ENCODE measurements at regions not wholly inside any gene's neighbourhood (a gene's known extent, or its start where the extent isn't known, plus 50 kb on each side); places are given as distances from the start of the nearest gene placed in this dataset.

DNA sequence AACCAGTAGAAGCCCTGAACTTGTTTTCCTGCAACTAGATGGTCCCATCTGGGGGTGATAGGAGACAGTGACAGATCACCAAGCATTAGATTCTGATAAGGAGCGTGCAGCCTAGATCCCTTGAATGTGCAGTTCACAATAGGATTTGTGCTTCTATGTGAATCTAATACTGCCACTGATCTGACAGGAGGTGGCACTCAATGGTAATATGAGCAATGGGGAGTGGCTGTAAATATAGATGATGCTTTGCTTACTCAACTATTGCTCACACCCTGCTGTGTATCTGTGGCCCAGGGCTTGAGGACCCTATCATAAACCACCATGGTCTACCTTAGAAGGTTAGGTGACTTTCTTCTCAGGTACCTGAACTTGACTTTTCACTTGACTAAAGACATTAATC is 417.1 kb upstream of the ARHGEF26 start:
- TF ChIP-seq, protein P1, sequence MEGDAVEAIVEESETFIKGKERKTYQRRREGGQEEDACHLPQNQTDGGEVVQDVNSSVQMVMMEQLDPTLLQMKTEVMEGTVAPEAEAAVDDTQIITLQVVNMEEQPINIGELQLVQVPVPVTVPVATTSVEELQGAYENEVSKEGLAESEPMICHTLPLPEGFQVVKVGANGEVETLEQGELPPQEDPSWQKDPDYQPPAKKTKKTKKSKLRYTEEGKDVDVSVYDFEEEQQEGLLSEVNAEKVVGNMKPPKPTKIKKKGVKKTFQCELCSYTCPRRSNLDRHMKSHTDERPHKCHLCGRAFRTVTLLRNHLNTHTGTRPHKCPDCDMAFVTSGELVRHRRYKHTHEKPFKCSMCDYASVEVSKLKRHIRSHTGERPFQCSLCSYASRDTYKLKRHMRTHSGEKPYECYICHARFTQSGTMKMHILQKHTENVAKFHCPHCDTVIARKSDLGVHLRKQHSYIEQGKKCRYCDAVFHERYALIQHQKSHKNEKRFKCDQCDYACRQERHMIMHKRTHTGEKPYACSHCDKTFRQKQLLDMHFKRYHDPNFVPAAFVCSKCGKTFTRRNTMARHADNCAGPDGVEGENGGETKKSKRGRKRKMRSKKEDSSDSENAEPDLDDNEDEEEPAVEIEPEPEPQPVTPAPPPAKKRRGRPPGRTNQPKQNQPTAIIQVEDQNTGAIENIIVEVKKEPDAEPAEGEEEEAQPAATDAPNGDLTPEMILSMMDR (IDR thresholded peaks at IDR 0.05): no peak
- peaks cover 15% of the 10 kb centered on the region for H3K27me3 Mint-ChIP-seq (ENCODE audit: unreplicated experiment)
- no peaks in the 10 kb centered on the region for H3K9me3 Mint-ChIP-seq (ENCODE audit: unreplicated experiment)
- no peaks in the 10 kb centered on the region for H3K4me1 Mint-ChIP-seq (ENCODE audit: unreplicated experiment)
- no peak overlapping the region for H3K27ac Mint-ChIP-seq (ENCODE audit: unreplicated experiment)
- no peak for DNase-seq (ENCODE audit: extremely low spot score, unreplicated experiment)
- H3K4me3 Mint-ChIP-seq (ENCODE audit: unreplicated experiment): no peak overlapping the region
- H3K36me3 Mint-ChIP-seq (ENCODE audit: unreplicated experiment): no peaks in the 10 kb centered on the region

DNA sequence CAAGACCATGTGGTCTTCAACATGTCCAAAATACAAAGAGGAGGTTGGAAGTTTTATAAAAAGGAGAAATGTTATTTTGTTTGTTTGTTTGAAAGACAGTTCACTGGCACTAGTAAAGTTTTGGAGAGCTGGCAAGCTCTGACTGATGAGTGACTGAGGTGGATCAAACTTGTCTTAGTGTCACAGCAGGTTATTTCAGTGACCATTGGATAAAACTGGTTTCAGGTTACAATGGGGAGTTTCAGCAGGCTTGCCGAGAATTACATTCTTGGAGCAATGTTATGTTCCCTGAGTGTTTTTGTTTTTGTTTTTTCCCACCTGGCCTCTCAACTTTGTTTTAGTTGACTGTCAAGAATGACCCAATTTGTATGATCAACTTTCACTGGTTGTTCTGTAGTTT is 414.5 kb upstream of the ARHGEF26 start:
- Mint-ChIP-seq H3K4me3 (ENCODE audit: unreplicated experiment) (no peak overlapping the region), H3K36me3 (ENCODE audit: unreplicated experiment) (no peaks in the 10 kb centered on the region), H3K4me1 (ENCODE audit: unreplicated experiment) (no peaks in the 10 kb centered on the region), H3K27ac (ENCODE audit: unreplicated experiment) (no peak overlapping the region), H3K9me3 (ENCODE audit: unreplicated experiment) (no peaks in the 10 kb centered on the region), H3K27me3 (ENCODE audit: unreplicated experiment) (peaks cover 10% of the 10 kb centered on the region)
- no peak for DNase-seq (ENCODE audit: extremely low spot score, unreplicated experiment)
- TF ChIP-seq, protein P1 (IDR thresholded peaks at IDR 0.05): no peak

DNA sequence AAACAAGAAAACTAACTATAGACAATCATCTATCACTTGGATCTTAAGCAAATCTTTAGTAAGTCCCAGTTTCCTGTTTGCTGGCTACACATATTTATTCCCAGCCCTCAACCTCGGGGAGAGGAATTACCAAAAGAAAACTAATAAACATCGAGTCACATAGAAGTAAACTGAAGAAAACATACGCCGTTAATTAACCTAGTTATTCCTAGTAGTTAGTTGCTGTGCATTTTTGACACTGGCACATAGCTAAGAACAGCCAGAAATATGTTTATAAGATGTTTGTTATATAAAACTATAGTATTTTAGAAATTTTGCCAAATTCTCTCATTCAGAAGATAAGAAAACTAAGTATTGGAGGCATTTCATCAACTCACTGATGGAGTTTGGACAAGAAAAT is 407.2 kb upstream of the ARHGEF26 start:
- peaks cover 15% of the 10 kb centered on the region for H3K27me3 Mint-ChIP-seq (ENCODE audit: unreplicated experiment)
- no peaks in the 10 kb centered on the region for H3K4me1 Mint-ChIP-seq (ENCODE audit: unreplicated experiment)
- TF ChIP-seq, protein P1 (IDR thresholded peaks at IDR 0.05): no peak
- H3K36me3 Mint-ChIP-seq (ENCODE audit: unreplicated experiment): no peaks in the 10 kb centered on the region
- DNase-seq (ENCODE audit: extremely low spot score, unreplicated experiment): no peak
- no peaks in the 10 kb centered on the region for H3K9me3 Mint-ChIP-seq (ENCODE audit: unreplicated experiment)
- no peak overlapping the region for H3K27ac Mint-ChIP-seq (ENCODE audit: unreplicated experiment)
- H3K4me3 Mint-ChIP-seq (ENCODE audit: unreplicated experiment): no peak overlapping the region

DNA sequence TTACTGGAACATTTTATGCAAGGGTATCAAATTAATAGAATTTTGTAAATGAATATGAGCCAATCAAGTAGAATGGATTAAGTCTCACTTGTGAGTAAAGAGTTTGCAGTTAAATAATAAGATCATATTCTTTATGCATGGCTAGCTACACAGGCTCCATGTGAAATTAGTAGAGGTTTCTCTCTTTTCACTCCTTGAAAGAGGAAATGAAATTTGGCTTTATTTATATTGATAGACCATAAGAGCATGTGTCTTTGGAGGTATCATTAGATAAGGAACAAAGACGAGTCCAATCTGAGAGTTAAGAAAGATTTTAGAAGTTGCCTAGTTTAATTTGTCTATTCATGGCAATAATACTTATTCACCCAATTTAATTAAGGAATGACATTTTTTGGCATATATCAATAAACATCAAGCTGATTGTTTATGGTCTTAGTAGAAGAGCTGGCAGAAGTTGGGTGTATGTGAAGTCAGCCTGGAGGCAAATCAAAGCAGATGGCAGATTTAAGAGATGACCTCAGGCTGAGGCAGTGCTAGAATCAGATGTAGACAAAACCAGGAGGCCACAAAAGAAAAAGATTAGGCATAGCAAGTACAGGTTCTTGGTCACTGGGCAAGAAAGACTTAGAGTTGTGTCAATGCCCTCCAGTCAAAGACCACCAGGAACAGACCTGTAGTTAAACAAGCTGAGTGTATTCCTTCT is 406.5 kb upstream of the ARHGEF26 start:
- Mint-ChIP-seq H3K36me3 (ENCODE audit: unreplicated experiment) (no peaks in the 10 kb centered on the region), H3K27ac (ENCODE audit: unreplicated experiment) (no peak overlapping the region), H3K27me3 (ENCODE audit: unreplicated experiment) (peaks cover 12% of the 10 kb centered on the region), H3K4me3 (ENCODE audit: unreplicated experiment) (no peak overlapping the region), H3K9me3 (ENCODE audit: unreplicated experiment) (no peaks in the 10 kb centered on the region), H3K4me1 (ENCODE audit: unreplicated experiment) (no peaks in the 10 kb centered on the region)
- no peak for DNase-seq (ENCODE audit: extremely low spot score, unreplicated experiment)
- TF ChIP-seq, protein P1 (IDR thresholded peaks at IDR 0.05): no peak

DNA sequence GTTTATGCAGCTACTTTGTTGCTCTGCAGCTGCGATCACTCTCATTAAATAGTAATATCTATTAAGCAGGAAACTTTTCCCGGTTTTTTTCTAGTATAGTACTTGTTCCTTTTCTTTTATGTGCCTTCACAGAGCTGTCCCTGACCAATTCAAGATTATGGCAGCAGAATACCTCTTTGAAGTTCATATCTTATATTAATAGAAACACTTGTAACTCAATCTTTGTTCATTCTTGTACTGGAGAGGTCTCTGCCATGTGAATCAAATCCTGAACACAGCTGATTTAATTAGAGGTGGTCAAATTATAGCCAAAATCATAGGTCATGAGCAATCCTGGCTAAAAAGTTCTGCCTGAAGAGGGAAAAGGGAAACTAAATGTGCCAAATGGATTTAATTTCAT is 399.0 kb upstream of the ARHGEF26 start:
- no peak overlapping the region for H3K27ac Mint-ChIP-seq (ENCODE audit: unreplicated experiment)
- DNase-seq (ENCODE audit: extremely low spot score, unreplicated experiment): no peak
- no peak overlapping the region for H3K4me3 Mint-ChIP-seq (ENCODE audit: unreplicated experiment)
- TF ChIP-seq, protein P1 (IDR thresholded peaks at IDR 0.05): no peak
- H3K9me3 Mint-ChIP-seq (ENCODE audit: unreplicated experiment): no peaks in the 10 kb centered on the region
- H3K27me3 Mint-ChIP-seq (ENCODE audit: unreplicated experiment): peaks cover 10% of the 10 kb centered on the region
- no peaks in the 10 kb centered on the region for H3K4me1 Mint-ChIP-seq (ENCODE audit: unreplicated experiment)
- no peaks in the 10 kb centered on the region for H3K36me3 Mint-ChIP-seq (ENCODE audit: unreplicated experiment)
